HEK293T (cell line): ENCODE measurements at regions not wholly inside any gene's neighbourhood (a gene's known extent, or its start where the extent isn't known, plus 50 kb on each side); places are given as distances from the start of the nearest gene placed in this dataset.

Experiments
- ARNT ChIP-seq: fragments of 450-650 bp; IDR thresholded peaks from 2 replicates; pipeline ENCODE4 v1.6.1; 2017; ENCODE audit warnings: mild to moderate bottlenecking
- BHLHE40 ChIP-seq: fragments of 450-650 bp; IDR thresholded peaks from 2 replicates; pipeline ENCODE4 v1.6.1; 2016; ENCODE audit warnings: mild to moderate bottlenecking, moderate library complexity, borderline replicate concordance
- FOXA1 ChIP-seq: fragments of 450-650 bp; IDR thresholded peaks from 2 replicates; pipeline ENCODE4 v1.6.1; 2016; ENCODE audit warnings: mild to moderate bottlenecking
- FOXK2 ChIP-seq: fragments of 450-650 bp; IDR thresholded peaks from 2 replicates; pipeline ENCODE4 v1.6.1; 2016; ENCODE audit warnings: mild to moderate bottlenecking
- FOXM1 ChIP-seq: fragments of 450-650 bp; IDR thresholded peaks from 2 replicates; pipeline ENCODE4 v1.6.1; 2017; ENCODE audit warnings: mild to moderate bottlenecking, borderline replicate concordance
- LEF1 ChIP-seq: fragments of 450-650 bp; IDR thresholded peaks from 2 replicates; pipeline ENCODE4 v1.6.1; 2017; ENCODE audit warnings: mild to moderate bottlenecking, borderline replicate concordance
- SP1 ChIP-seq: fragments of 450-650 bp; IDR thresholded peaks from 2 replicates; pipeline ENCODE4 v1.6.1; 2017
- SUZ12 ChIP-seq: fragments of 450-650 bp; IDR thresholded peaks from 2 replicates; pipeline ENCODE4 v1.6.1; 2016; ENCODE audit warnings: mild to moderate bottlenecking
- TARDBP ChIP-seq: fragments of 450-650 bp; IDR thresholded peaks from 2 replicates; pipeline ENCODE4 v1.6.1; 2016
- ZNF384 ChIP-seq: fragments of 450-650 bp; IDR thresholded peaks from 2 replicates; pipeline ENCODE4 v1.6.1; 2016
- TF ChIP-seq, protein P1 (sequence below): fragments of 450-650 bp; IDR thresholded peaks from 2 replicates; pipeline ENCODE4 v1.6.1; 2016

DNA sequence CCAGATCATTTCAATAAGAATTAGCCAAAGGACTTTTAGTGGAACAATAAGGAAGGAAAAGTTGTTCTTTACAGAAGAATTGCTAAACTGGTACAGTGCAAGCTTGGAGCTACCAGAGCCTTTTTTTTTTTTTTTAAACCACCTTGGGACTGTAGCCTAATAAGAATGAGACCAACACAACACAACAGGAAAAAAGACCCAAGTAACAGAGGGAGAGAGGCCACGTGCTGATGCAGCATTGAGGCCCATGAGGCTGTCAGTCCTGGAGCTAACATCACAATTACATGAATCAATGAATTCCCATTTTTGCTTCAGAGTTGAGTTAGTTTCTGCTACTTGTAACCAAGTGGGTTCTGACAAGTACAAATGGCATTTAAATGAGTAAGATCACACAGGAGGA, 149.0 kb upstream of the EEA1 start:
- no peak for TF ChIP-seq FOXK2
- no peak for TF ChIP-seq SP1
- no peak for TF ChIP-seq FOXM1
- TF ChIP-seq LEF1: no peak
- no peak for TF ChIP-seq ZNF384
- TF ChIP-seq ARNT: no peak
- TF ChIP-seq SUZ12: no peak
- no peak for TF ChIP-seq FOXA1
- no peak for TF ChIP-seq BHLHE40
- TF ChIP-seq, protein P1, sequence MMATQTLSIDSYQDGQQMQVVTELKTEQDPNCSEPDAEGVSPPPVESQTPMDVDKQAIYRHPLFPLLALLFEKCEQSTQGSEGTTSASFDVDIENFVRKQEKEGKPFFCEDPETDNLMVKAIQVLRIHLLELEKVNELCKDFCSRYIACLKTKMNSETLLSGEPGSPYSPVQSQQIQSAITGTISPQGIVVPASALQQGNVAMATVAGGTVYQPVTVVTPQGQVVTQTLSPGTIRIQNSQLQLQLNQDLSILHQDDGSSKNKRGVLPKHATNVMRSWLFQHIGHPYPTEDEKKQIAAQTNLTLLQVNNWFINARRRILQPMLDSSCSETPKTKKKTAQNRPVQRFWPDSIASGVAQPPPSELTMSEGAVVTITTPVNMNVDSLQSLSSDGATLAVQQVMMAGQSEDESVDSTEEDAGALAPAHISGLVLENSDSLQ: no peak
- no peak for TF ChIP-seq TARDBP
